ENCODE measurements at regions not wholly inside any gene's neighbourhood (a gene's known extent, or its start where the extent isn't known, plus 50 kb on each side); places are given as distances from the start of the nearest gene placed in this dataset.

DNA sequence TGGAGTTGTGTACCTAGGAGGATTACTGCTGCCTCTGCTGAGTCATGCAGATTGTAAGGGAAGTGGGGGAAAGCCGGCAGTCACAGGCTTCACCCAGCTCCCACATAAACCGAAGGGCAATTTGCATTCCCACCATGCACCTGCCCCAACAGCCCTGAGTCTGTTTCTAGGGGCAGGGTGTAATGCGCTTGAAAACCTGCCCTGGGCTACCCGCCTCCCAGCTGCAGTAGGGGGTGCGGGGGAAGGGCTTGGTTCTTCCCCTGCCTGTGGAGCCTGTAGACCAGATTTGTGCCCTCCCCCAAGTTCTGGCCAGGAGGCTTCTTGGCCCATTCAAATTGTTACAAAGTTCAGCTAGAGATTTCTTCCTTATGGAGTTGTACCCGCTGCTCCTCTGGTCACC, 269.2 kb upstream of the DDX53 start:
- no peaks in the 10 kb centered on the region for H3K4me1 Mint-ChIP-seq

DNA sequence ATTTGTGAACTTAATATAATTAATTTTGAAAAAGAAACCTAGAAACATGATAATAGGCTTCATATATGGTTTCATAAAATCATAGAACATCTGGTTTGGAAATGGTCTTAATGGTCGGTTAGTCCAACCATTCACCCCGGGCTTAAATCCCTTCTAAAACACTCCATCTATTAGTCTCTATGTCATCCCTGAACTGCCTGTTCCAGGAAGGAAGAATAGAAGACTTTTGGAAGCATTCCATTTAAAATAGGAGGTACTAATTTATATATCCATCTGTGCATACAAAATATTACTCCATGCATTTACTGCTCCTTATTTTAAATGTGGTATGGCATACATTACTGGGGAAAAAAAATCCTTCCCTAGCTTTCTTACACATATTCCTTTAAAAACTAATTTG, 262.2 kb upstream of the DDX53 start:
- DNase-seq = no peak
- H3K4me1 Mint-ChIP-seq = no peaks in the 10 kb centered on the region
- no peak overlapping the region for H3K4me3 Mint-ChIP-seq
- no peak overlapping the region for H3K27ac Mint-ChIP-seq
- H3K36me3 Mint-ChIP-seq = no peaks in the 10 kb centered on the region
- H3K9me3 Mint-ChIP-seq = no peaks in the 10 kb centered on the region
- H3K27me3 Mint-ChIP-seq = no peaks in the 10 kb centered on the region

More for the DNA sequence above, 269.2 kb upstream of the DDX53 start:
- Mint-ChIP-seq H3K4me3 (no peak overlapping the region), H3K36me3 (no peaks in the 10 kb centered on the region), H3K27me3 (no peaks in the 10 kb centered on the region), H3K27ac (no peak overlapping the region), H3K9me3 (no peaks in the 10 kb centered on the region)
- no peak for DNase-seq

DNA sequence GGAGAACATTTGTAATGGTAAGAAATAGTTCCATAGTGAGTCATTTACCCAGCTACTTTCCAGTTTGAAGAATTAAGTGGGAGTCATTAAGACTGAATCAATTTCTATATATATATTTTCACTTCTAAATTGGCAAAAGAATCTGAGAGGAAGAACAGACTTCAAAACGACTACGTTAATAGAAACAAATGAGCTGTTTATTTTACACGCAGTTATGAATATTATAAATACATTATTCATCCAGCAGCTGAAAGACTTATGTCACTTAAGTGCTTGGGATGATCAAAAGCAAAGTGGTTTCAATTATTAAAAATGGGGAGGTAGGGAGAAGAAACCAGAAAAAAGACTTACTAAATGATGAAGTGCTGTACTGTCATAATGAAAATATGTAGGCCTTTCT, 260.5 kb upstream of the DDX53 start:
- no peaks in the 10 kb centered on the region for H3K9me3 Mint-ChIP-seq
- H3K27ac Mint-ChIP-seq = no peak overlapping the region
- no peaks in the 10 kb centered on the region for H3K4me1 Mint-ChIP-seq
- no peak overlapping the region for H3K4me3 Mint-ChIP-seq
- H3K36me3 Mint-ChIP-seq = no peaks in the 10 kb centered on the region
- DNase-seq = no peak
- H3K27me3 Mint-ChIP-seq = no peaks in the 10 kb centered on the region

DNA sequence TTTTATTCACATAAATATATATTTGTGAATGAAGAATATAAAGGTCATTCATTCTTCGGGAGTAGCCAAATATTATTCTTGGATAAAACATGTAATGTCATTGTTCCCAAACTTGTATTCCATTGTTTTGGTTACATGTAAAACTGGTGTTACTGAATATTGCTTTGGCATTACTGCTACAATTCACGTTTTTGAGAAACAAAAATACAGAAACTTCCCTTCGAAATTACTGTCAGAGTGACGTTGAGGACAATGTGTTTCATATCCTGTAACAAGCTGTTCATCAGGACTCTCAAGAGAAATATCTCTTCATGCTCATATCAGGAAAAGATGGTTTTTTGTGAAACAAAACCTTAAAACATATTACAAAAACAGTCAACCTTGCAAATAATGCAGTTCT, 258.9 kb upstream of the DDX53 start:
- Mint-ChIP-seq H3K27me3 (no peaks in the 10 kb centered on the region), H3K9me3 (no peaks in the 10 kb centered on the region), H3K27ac (no peak overlapping the region), H3K36me3 (no peaks in the 10 kb centered on the region), H3K4me3 (no peak overlapping the region), H3K4me1 (no peaks in the 10 kb centered on the region)
- DNase-seq = no peak

DNA sequence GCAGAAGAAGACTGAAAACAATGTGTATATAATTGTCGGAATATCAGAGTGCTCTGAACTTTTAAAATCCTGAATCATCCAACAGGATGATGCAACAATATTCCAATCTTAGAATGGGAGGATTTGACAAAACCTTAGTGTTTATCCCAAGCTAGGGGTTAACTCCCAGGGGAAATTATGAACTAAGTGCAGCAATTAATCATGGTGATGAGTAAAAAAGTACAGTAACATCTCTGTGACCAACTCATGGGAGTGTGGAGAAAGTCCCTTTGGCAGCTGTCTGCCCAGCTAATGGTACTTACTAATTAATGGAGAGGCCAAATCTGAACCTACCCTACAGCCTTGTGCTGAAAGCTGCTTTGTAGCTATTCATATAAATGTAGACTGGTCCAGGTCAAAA, 257.6 kb upstream of the DDX53 start:
- Mint-ChIP-seq H3K9me3 (no peaks in the 10 kb centered on the region), H3K36me3 (no peaks in the 10 kb centered on the region), H3K27ac (no peak overlapping the region), H3K27me3 (no peaks in the 10 kb centered on the region), H3K4me3 (no peak overlapping the region), H3K4me1 (no peaks in the 10 kb centered on the region)
- DNase-seq = no peak

DNA sequence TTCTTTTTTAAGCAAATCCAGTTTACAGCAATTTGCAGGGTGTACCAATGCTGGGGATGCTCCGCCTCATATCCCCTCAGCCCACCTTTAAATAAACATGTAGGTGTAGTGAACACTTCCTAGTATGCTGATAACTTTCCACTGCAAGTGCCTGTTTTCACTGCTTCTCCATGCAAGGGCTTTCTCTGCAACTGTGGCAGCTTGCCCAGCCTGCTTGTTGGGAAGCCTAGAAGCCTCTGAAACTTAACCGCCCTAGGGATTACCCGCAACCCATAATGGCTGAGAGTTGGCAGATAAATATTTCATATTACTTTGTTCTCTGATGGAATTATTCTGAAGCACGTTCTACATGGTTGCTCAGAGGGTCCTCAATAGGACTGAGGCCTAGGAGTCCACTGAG, 253.7 kb upstream of the DDX53 start:
- no peak for DNase-seq
- Mint-ChIP-seq H3K4me3 (no peak overlapping the region), H3K27ac (no peak overlapping the region), H3K4me1 (no peaks in the 10 kb centered on the region), H3K36me3 (no peaks in the 10 kb centered on the region), H3K27me3 (no peaks in the 10 kb centered on the region), H3K9me3 (no peaks in the 10 kb centered on the region)

DNA sequence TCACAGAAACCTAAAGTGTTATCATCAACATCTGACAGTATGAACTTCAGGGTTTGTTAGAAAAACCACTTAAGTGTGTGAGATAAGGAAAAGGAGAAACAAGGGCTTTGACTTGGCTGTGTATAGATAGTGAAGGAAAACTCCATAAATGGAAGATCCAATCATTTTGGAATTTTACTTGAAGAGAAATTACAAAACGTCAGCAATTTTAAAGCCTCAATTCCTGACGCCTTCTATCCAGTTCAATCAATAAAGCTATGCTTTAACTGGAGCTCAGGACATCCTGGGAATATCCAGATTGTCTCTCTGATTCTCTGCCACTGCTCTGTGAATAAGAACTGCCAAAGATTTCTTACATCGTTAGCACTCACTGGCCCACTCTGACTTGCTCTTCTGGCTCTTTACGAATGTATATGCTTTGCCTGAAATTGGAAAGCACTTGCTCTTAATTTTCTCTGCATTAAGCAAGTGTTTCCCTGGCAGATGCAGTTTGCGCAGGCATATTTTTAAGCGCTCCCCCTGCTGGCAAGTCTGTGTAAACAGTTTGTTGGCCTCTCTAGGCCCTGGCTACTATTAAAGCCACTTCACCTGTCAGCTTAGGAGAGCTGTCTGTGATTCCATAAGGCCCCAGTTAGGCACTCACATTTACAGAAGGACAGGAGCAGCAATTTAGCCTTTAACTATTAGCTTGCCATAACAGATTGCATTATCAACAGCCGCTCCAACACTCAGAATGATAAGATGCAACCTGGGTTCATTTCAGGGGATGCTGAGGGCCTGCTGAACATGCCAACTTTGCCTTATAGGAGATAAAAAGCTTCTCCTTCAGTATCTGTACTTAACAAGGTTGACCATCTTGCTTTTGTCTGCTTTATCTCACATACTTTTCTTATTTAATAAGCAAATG, 251.4 kb upstream of the DDX53 start:
- Mint-ChIP-seq H3K9me3 (no peaks in the 10 kb centered on the region), H3K36me3 (no peaks in the 10 kb centered on the region), H3K4me3 (no peak overlapping the region), H3K27me3 (no peaks in the 10 kb centered on the region), H3K27ac (no peak overlapping the region), H3K4me1 (no peaks in the 10 kb centered on the region)
- peak; percentile 9 for DNase-seq

DNA sequence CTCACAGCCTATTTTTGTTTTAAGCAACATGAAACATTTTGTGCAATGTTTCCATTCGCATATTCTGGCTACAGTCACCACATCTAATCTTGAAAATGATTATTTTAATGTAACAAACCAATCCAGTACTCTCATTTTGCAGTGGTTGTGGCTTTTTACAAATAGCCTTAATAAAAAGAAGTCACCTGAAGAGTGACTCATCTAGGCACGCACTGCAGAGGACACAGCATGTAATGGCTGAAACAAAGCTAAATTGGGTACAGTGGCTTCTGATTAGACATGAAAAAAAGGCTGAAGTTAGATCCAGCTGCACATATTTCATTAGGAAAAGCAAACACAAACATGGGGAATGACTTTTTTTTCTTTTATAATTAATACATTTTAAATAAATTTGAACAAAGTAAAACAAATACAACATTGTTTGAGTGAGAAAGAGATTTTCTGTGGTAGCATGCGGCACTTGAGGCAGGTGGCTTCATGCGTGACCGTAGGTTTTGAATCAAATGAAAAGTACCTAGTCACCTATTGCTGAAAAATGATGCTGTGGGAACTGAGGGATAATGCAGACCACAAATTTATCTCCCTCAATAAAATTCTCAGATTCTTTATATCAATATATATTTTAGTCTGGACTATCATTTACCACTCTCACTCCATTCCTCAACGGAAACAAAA, 240.8 kb upstream of the DDX53 start:
- no peaks in the 10 kb centered on the region for H3K27me3 Mint-ChIP-seq
- no peak overlapping the region for H3K27ac Mint-ChIP-seq
- no peaks in the 10 kb centered on the region for H3K4me1 Mint-ChIP-seq
- no peak overlapping the region for H3K4me3 Mint-ChIP-seq
- no peak for DNase-seq
- no peaks in the 10 kb centered on the region for H3K36me3 Mint-ChIP-seq
- no peaks in the 10 kb centered on the region for H3K9me3 Mint-ChIP-seq

DNA sequence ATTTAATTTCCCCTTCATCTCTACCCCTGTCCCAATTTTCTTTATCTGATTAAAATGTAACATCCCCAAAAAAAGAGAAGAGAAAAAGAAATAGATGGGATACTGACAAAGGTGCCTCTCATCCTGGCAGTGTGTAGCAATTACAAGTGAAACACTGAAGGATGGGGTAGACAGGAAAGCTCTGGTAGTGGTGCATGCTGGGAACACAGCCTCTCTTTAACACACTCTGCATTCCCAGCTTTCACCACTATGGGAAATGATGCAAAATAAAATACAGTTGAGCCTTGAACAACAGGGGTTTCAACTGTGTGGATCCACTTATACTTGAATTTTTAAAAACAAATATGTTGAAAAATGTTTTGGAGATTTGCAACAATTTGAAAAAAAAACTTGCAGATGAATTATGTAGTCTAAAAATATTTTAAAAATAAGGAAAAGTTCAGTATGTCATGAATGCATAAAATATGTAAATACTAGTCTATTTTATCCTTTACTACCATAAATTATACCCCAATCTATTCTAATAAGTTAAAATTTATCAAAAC, 239.2 kb upstream of the DDX53 start:
- Mint-ChIP-seq H3K9me3 (no peaks in the 10 kb centered on the region), H3K4me1 (no peaks in the 10 kb centered on the region), H3K27ac (no peak overlapping the region), H3K27me3 (no peaks in the 10 kb centered on the region), H3K4me3 (no peak overlapping the region), H3K36me3 (no peaks in the 10 kb centered on the region)
- no peak for DNase-seq

DNA sequence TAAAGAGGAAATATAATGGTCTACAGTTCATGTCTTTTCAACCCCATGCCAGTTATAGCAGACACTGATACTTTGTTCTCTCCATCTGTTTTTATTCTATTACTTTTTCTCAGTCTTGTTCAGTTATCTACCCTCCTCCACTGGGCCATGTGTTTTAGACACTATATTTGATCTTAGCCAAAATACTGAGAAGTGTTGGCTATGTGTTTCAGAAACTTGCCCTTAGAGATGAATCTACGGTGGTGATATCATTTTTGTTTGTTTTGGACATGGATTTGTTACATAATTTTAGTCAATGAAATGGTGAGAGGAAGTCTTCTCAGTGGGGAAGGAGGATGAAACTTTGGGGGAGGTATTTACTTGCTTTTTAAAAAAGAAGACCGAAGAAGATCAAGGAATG, 211.5 kb upstream of the DDX53 start:
- H3K9me3 Mint-ChIP-seq = no peaks in the 10 kb centered on the region
- H3K4me3 Mint-ChIP-seq = no peak overlapping the region
- H3K4me1 Mint-ChIP-seq = no peaks in the 10 kb centered on the region
- DNase-seq = no peak
- peaks cover 3% of the 10 kb centered on the region for H3K27me3 Mint-ChIP-seq
- H3K36me3 Mint-ChIP-seq = no peaks in the 10 kb centered on the region
- H3K27ac Mint-ChIP-seq = no peak overlapping the region

DNA sequence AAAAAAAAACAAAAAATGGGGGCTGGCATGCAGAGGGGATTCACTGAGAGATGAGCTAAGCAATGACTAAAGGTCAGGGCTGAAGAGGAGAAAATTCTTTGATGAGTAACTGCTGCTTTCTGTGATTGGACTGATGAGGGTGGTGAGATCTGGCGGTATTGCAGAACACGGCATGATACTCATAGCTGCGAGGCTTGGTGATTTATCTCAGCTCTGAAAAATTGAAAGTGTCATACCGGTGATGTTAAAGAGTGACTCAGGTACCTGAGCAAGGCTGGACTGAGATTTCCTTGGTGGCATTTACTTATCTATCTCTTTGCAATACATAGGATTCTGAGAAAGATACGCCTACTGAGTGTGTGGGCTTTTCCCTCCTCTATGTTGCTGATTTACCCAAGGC, 204.1 kb upstream of the DDX53 start:
- Mint-ChIP-seq H3K9me3 (no peaks in the 10 kb centered on the region), H3K27me3 (no peaks in the 10 kb centered on the region), H3K27ac (no peak overlapping the region), H3K36me3 (no peaks in the 10 kb centered on the region), H3K4me3 (no peak overlapping the region), H3K4me1 (no peaks in the 10 kb centered on the region)
- no peak for DNase-seq

DNA sequence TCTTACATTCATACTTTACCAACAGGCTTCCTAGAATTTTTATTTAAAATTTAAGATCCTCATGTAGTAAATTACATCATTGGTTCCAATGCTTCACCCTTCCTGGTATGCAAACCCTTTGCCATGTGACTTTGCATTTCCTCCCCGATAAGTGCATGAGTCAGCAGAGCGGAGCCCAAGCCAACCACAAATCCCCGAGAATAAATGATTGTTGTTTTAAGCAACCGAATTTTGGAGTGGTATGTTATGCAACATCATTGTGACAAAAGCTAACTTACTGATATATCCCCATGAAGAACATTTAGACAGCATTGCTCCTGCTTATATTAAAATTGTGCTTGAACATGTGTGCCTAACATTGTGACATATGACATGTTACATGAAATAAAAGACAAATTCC, 199.4 kb upstream of the DDX53 start:
- no peaks in the 10 kb centered on the region for H3K27me3 Mint-ChIP-seq
- no peaks in the 10 kb centered on the region for H3K36me3 Mint-ChIP-seq
- H3K4me1 Mint-ChIP-seq = no peaks in the 10 kb centered on the region
- H3K9me3 Mint-ChIP-seq = no peaks in the 10 kb centered on the region
- H3K27ac Mint-ChIP-seq = no peak overlapping the region
- no peak for DNase-seq
- H3K4me3 Mint-ChIP-seq = no peak overlapping the region

DNA sequence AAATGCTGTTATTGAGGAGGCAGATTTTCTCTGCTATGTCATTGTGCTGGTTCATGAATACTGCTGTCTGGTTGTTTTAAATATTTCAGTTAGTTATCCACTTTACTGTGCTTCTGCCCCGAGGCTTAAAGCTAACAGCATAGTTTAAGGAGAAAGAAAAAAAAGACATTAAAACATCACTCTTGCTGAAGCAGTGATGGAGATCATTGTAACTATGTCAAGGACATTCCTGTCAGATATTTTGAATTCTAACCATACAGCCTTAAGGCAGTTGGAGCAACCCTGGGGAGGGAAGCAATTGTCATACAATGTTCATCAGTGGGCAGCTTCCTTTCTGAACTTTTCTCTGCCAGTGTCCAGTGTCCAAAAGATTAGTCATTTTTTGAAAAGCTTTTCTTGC, 199.0 kb upstream of the DDX53 start:
- Mint-ChIP-seq H3K27ac (no peak overlapping the region), H3K27me3 (no peaks in the 10 kb centered on the region), H3K9me3 (no peaks in the 10 kb centered on the region), H3K4me1 (no peaks in the 10 kb centered on the region), H3K4me3 (no peak overlapping the region), H3K36me3 (no peaks in the 10 kb centered on the region)
- DNase-seq = no peak

DNA sequence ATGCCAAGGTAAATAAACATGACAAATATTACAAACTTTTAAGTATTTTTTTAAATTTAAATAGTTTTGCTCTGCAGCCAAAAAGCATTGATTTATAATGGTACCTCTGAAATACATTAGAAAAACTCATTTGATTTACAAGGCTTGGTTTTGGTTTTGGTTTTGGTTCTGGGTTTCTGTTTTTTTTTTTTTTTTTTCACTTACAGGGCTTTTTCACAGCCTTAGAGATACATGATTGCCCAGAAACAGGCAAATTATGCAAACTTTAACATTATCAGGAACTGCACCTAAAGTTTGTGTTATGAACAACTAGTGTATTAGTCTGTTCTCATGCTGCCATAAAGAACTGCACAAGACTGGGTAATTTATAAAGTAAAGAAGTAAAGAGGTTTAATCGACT, 196.4 kb upstream of the DDX53 start:
- no peaks in the 10 kb centered on the region for H3K4me1 Mint-ChIP-seq
- no peak for DNase-seq
- no peaks in the 10 kb centered on the region for H3K36me3 Mint-ChIP-seq
- H3K27ac Mint-ChIP-seq = no peak overlapping the region
- H3K9me3 Mint-ChIP-seq = no peaks in the 10 kb centered on the region
- no peak overlapping the region for H3K4me3 Mint-ChIP-seq
- no peaks in the 10 kb centered on the region for H3K27me3 Mint-ChIP-seq

DNA sequence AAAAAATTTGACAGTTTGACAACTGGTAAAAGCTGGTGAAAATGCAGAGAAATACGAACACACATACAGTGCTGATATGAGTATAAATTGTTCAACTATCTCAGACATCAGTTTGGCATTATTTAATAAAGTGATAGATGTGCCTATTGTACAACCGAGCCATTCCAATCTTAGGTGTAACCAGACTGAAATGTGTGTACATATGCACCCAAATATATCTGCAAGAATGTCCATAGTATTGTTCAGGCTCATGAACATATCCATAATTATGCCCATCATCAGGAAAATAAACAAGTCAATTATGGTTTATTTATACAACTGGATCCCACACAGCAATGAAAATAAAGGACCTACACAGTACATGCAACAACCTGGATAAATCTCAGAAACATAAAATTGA, 188.9 kb upstream of the DDX53 start:
- H3K4me3 Mint-ChIP-seq = no peak overlapping the region
- H3K36me3 Mint-ChIP-seq = no peaks in the 10 kb centered on the region
- H3K27ac Mint-ChIP-seq = no peak overlapping the region
- no peaks in the 10 kb centered on the region for H3K9me3 Mint-ChIP-seq
- no peaks in the 10 kb centered on the region for H3K27me3 Mint-ChIP-seq
- no peaks in the 10 kb centered on the region for H3K4me1 Mint-ChIP-seq
- DNase-seq = no peak

DNA sequence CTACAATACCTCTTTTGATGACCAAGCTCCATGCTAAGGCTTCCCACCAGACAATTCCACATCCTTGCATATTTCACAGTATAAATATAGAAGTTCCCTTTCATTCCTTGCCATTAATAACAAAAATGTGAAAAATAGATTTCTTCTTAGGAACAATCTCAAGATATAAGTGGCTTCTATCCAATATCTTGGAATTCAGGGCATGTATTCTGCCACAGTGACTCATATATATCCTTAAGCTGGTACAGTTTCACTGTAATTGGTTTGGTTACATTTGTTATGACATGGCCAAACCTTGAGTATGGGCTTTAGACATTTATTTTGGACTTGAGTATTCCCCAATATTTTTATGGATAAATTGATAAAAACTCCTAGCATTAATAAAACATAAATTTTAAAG, 181.7 kb upstream of the DDX53 start:
- Mint-ChIP-seq H3K27me3 (no peaks in the 10 kb centered on the region), H3K27ac (no peak overlapping the region)

More for the DNA sequence above, 181.7 kb upstream of the DDX53 start:
- Mint-ChIP-seq H3K4me1 (no peaks in the 10 kb centered on the region), H3K4me3 (no peak overlapping the region), H3K36me3 (no peaks in the 10 kb centered on the region), H3K9me3 (no peaks in the 10 kb centered on the region)
- no peak for DNase-seq

Measured in activated naive CD8-positive, alpha-beta T cell treated with anti-CD3 and anti-CD28 coated beads for 36 hours (primary cell).